Smooth muscle cell (in vitro differentiated cells): ENCODE measurements at regions not wholly inside any gene's neighbourhood (a gene's known extent, or its start where the extent isn't known, plus 50 kb on each side); places are given as distances from the start of the nearest gene placed in this dataset.

Experiments
- DNase-seq: peaks from one replicate; lab custom pipeline; 2025; ENCODE audit not compliant: unreplicated experiment; lab: John Stamatoyannopoulos, UW
- H2AFZ ChIP-seq: fragments of 200-600 bp; sonication (generic); 2 replicates; pipeline ENCODE4 v1.6.0; 2016; ENCODE audit warnings: antibody characterized with exemption, low read depth, mild to moderate bottlenecking
- H3F3A ChIP-seq: fragments of 200-600 bp; sonication (generic); 2 replicates; pipeline ENCODE4 v1.6.0; 2017; ENCODE audit warnings: antibody characterized with exemption, low read depth
- H3K27ac ChIP-seq: fragments of 200-600 bp; sonication (generic); 2 replicates; pipeline ENCODE4 v1.5.1; 2016; ENCODE audit warnings: low read depth, mild to moderate bottlenecking
- H3K27me3 ChIP-seq: fragments of 200-600 bp; sonication (generic); 2 replicates; pipeline ENCODE4 v1.6.1; 2016; ENCODE audit warnings: low read depth, mild to moderate bottlenecking
- H3K36me3 ChIP-seq: fragments of 200-600 bp; sonication (generic); 2 replicates; pipeline ENCODE4 v1.5.1; 2016; ENCODE audit warnings: low read depth
- H3K4me1 ChIP-seq: fragments of 200-600 bp; sonication (generic); 2 replicates; pipeline ENCODE4 v1.5.1; 2016; ENCODE audit warnings: low read depth
- H3K4me2 ChIP-seq: fragments of 200-600 bp; sonication (generic); 2 replicates; pipeline ENCODE4 v1.6.0; 2016; ENCODE audit warnings: mild to moderate bottlenecking
- H3K4me3 ChIP-seq: fragments of 200-600 bp; sonication (generic); 2 replicates; pipeline ENCODE4 v1.5.1; 2016; ENCODE audit warnings: mild to moderate bottlenecking
- H3K79me2 ChIP-seq: fragments of 200-600 bp; sonication (generic); 2 replicates; pipeline ENCODE4 v1.6.0; 2016; ENCODE audit warnings: low read depth, mild to moderate bottlenecking
- H3K9ac ChIP-seq: fragments of 200-600 bp; sonication (generic); 2 replicates; pipeline ENCODE4 v1.6.0; 2016; ENCODE audit warnings: low read depth
- H3K9me3 ChIP-seq: fragments of 200-600 bp; sonication (generic); replicated peaks from 2 replicates; pipeline ENCODE4 v1.5.1; 2016; ENCODE audit warnings: low read depth
- H4K20me1 ChIP-seq: fragments of 200-600 bp; sonication (generic); 2 replicates; pipeline ENCODE4 v1.6.0; 2016; ENCODE audit warnings: low read depth
- CTCF ChIP-seq: fragments of 200-600 bp; sonication (generic); IDR thresholded peaks from 2 replicates; pipeline ENCODE4 v1.5.1; 2017; ENCODE audit warnings: borderline replicate concordance, mild to moderate bottlenecking, antibody characterized with exemption; ENCODE audit not compliant: insufficient read depth, poor library complexity, severe bottlenecking
- WGBS: methylation state at CpG from one replicate; pipeline ENCODE4 v1.1.7; 2016; ENCODE audit warnings: low lambda C conversion rate; 5-methylcytosine and 5-hydroxymethylcytosine counted together

- DNase-seq, result no peak
- Histone ChIP-seq H3K27me3 (no peaks in the 10 kb centered on the region), H3K27ac (no peak overlapping the region), H3K4me3 (no peak overlapping the region), H3K4me1 (no peaks in the 10 kb centered on the region), H3K4me2 (no peak overlapping the region), H4K20me1 (no peaks in the 10 kb centered on the region), H3K9me3 (no peaks in the 10 kb centered on the region), H2AFZ (no peak overlapping the region), H3K79me2 (no peaks in the 10 kb centered on the region), H3K36me3 (no peaks in the 10 kb centered on the region), H3K9ac (no peak overlapping the region), H3F3A (no peaks in the 10 kb centered on the region)
- WGBS, result 76% methylated on average over 1 of the region's 1 CpG
- TF ChIP-seq CTCF, result no peak
Measured at GRCh38 chr2:10515887-10516286, 67.8 kb upstream of the ODC1 start.

GRCh38 chr2:10514743-10515142 is 66.6 kb upstream of the ODC1 start:
- H3K79me2 ChIP-seq, result no peaks in the 10 kb centered on the region
- no peaks in the 10 kb centered on the region for H4K20me1 ChIP-seq
- H3F3A ChIP-seq, result no peaks in the 10 kb centered on the region
- no peaks in the 10 kb centered on the region for H3K9me3 ChIP-seq
- no peak overlapping the region for H3K4me3 ChIP-seq
- no peaks in the 10 kb centered on the region for H3K27me3 ChIP-seq
- H3K9ac ChIP-seq, result no peak overlapping the region
- DNase-seq, result no peak
- no peak overlapping the region for H3K4me2 ChIP-seq
- H3K27ac ChIP-seq, result peak overlapping the region; percentile 42
- no peaks in the 10 kb centered on the region for H3K4me1 ChIP-seq
- TF ChIP-seq CTCF, result no peak
- H3K36me3 ChIP-seq, result no peaks in the 10 kb centered on the region
- H2AFZ ChIP-seq, result no peak overlapping the region
- WGBS, result 74% methylated on average over 10 of the region's 10 CpGs

GRCh38 chr2:10514273-10514672 is 66.1 kb upstream of the ODC1 start:
- Histone ChIP-seq H2AFZ (no peak overlapping the region), H3K4me2 (no peak overlapping the region), H3K9me3 (no peaks in the 10 kb centered on the region), H3F3A (no peaks in the 10 kb centered on the region), H3K9ac (no peak overlapping the region), H3K27me3 (no peaks in the 10 kb centered on the region), H3K36me3 (no peaks in the 10 kb centered on the region), H3K4me1 (no peaks in the 10 kb centered on the region), H3K27ac (peak overlapping the region; percentile 42), H3K79me2 (no peaks in the 10 kb centered on the region), H4K20me1 (no peaks in the 10 kb centered on the region), H3K4me3 (no peak overlapping the region)
- TF ChIP-seq CTCF, result no peak
- WGBS, result 97% methylated on average over 4 of the region's 4 CpGs
- no peak for DNase-seq

- Histone ChIP-seq H3K9me3 (no peaks in the 10 kb centered on the region), H3K4me2 (no peak overlapping the region), H3K36me3 (no peaks in the 10 kb centered on the region), H3F3A (no peaks in the 10 kb centered on the region), H3K4me1 (no peaks in the 10 kb centered on the region), H4K20me1 (no peaks in the 10 kb centered on the region), H3K79me2 (no peaks in the 10 kb centered on the region), H3K9ac (no peak overlapping the region), H3K27ac (no peak overlapping the region), H3K27me3 (no peaks in the 10 kb centered on the region), H3K4me3 (no peak overlapping the region), H2AFZ (no peak overlapping the region)
- no peak for DNase-seq
- TF ChIP-seq CTCF, result no peak
- 88% methylated on average over 3 of the region's 3 CpGs for WGBS
Measured at GRCh38 chr2:10513201-10513600, 65.1 kb upstream of the ODC1 start.
